SK-N-MC (cell line): ENCODE measurements at regions not wholly inside any gene's neighbourhood (a gene's known extent, or its start where the extent isn't known, plus 50 kb on each side); places are given as distances from the start of the nearest gene placed in this dataset.

ENCODE experiments used
- EZH2 ChIP-seq: fragments of 200-600 bp; sonication (generic); IDR thresholded peaks from one replicate; pipeline ENCODE4 v1.6.1; 2017; ENCODE audit warnings: antibody characterized with exemption
- POLR2AphosphoS5 ChIP-seq: IDR thresholded peaks from 2 replicates; pipeline ENCODE4 v1.6.1; 2012; ENCODE audit warnings: mild to moderate bottlenecking, low read depth, low read length, borderline replicate concordance

DNA sequence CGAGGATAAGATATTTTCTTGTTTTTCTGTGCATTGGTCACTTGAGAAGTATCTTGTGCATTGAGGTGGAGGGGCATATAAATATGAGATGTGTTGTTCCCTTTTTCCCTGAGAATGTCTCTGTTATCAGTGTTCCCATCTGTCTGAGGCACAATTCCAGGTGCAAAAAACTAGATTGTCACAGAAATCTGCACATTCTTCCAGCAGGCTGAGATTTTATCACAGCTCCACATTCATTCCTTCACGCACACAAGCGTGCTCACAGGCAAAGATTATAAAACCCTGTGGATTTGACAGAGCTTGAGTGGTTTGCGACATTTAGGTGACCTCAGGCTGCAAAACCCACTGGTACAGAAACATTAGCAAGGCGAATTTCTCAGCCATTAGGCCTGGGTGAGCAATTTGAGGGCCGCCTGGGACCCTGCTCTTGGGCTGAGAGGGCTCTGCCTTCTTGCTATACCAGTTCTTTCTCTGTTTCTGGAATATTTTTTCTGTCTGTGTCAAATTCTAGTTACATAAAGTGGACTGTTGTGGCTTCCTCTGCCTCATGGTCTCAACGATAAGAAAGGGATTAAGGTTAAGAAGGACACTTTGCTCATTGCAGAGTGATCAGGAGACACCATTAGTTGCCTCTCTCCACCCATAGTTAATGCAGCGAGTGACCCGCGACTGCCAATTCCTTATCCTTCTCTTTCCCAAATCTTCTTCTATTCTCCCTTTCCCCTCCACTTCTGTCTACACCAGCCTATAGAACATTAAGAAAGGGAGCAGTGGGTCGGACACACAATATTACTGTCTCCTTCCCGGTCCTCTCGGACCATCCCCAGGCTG lies 86.7 kb upstream of the C1QTNF7 start:
- TF ChIP-seq POLR2AphosphoS5 (no peak), EZH2 (no peak)
